SK-N-SH treated with all-trans-retinoic acid at 6 μM for 48 hours (cell line): ENCODE measurements at regions not wholly inside any gene's neighbourhood (a gene's known extent, or its start where the extent isn't known, plus 50 kb on each side); places are given as distances from the start of the nearest gene placed in this dataset.
"Not testable (repeated sequence)": the region's sequence is repeated elsewhere in the genome, so short reads cannot be mapped to it uniquely, and the experiment has no call there.

Experiments
- ATAC-seq: fragments of 200-7000 bp; cut with Tn5 transposase; 3 replicates; pipeline ENCODE4 v1.9.1; 2020; ENCODE audit warnings: mild to moderate bottlenecking, moderate library complexity
- ARNTL ChIP-seq: fragments of 450-650 bp; formaldehyde crosslinking; IDR thresholded peaks from 2 replicates; pipeline ENCODE4 v1.5.0; 2020; ENCODE audit warnings: low read depth, mild to moderate bottlenecking, moderate library complexity, borderline replicate concordance
- BACH2 ChIP-seq: fragments of 250-450 bp; sonication (Bioruptor Pico); IDR thresholded peaks from 2 replicates; pipeline ENCODE4 v1.9.0; 2021; ENCODE audit warnings: mild to moderate bottlenecking, borderline replicate concordance
- CREB5 ChIP-seq: fragments of 250-450 bp; sonication (Bioruptor Pico); IDR thresholded peaks from 2 replicates; pipeline ENCODE4 v1.5.1; 2020; ENCODE audit warnings: low read depth, mild to moderate bottlenecking, moderate library complexity
- CSDC2 ChIP-seq: fragments of 250-450 bp; sonication (Bioruptor Pico); IDR thresholded peaks from 2 replicates; pipeline ENCODE4 v1.5.0; 2020; ENCODE audit warnings: mild to moderate bottlenecking, moderate library complexity
- CSRNP3 ChIP-seq: fragments of 250-450 bp; sonication (Bioruptor Pico); IDR thresholded peaks from 2 replicates; pipeline ENCODE4 v1.5.1; 2021; ENCODE audit warnings: mild to moderate bottlenecking, moderate library complexity
- ESRRG ChIP-seq: fragments of 250-450 bp; sonication (Bioruptor Pico); IDR thresholded peaks from 2 replicates; pipeline ENCODE4 v1.6.1; 2021; ENCODE audit warnings: mild to moderate bottlenecking
- GLIS3 ChIP-seq: fragments of 250-450 bp; sonication (Bioruptor Pico); IDR thresholded peaks from 2 replicates; pipeline ENCODE4 v1.5.0; 2020; ENCODE audit warnings: mild to moderate bottlenecking, moderate library complexity
- ISL1 ChIP-seq: fragments of 250-450 bp; sonication (Bioruptor Pico); IDR thresholded peaks from 2 replicates; pipeline ENCODE4 v2.1.2; 2022; ENCODE audit warnings: mild to moderate bottlenecking, moderate library complexity
- OSR1 ChIP-seq: fragments of 250-450 bp; sonication (Bioruptor Pico); IDR thresholded peaks from 2 replicates; pipeline ENCODE4 v1.8.0; 2022; ENCODE audit warnings: moderate library complexity, mild to moderate bottlenecking, inconsistent platforms
- PATZ1 ChIP-seq: fragments of 250-450 bp; sonication (Bioruptor Pico); IDR thresholded peaks from 2 replicates; pipeline ENCODE4 v1.8.0; 2020; ENCODE audit warnings: mild to moderate bottlenecking, moderate library complexity, borderline replicate concordance
- POU6F1 ChIP-seq: fragments of 250-450 bp; sonication (Bioruptor Pico); IDR thresholded peaks from 2 replicates; pipeline ENCODE4 v1.8.0; 2021; ENCODE audit warnings: low read depth, mild to moderate bottlenecking, moderate library complexity, borderline replicate concordance
- PPARA ChIP-seq: fragments of 250-450 bp; sonication (Bioruptor Pico); IDR thresholded peaks from 2 replicates; pipeline ENCODE4 v1.5.0; 2020; ENCODE audit warnings: mild to moderate bottlenecking, borderline replicate concordance
- RARB ChIP-seq: fragments of 250-450 bp; sonication (Bioruptor Pico); IDR thresholded peaks from 2 replicates; pipeline ENCODE4 v1.8.0; 2021; ENCODE audit warnings: mild to moderate bottlenecking, moderate library complexity
- SNAI2 ChIP-seq: fragments of 250-450 bp; sonication (Bioruptor Pico); IDR thresholded peaks from 2 replicates; pipeline ENCODE4 v1.5.0; 2020; ENCODE audit warnings: mild to moderate bottlenecking, moderate library complexity
- TCF4 ChIP-seq: fragments of 250-450 bp; sonication (Bioruptor Pico); IDR thresholded peaks from 2 replicates; pipeline ENCODE4 v1.8.0; 2021; ENCODE audit warnings: mild to moderate bottlenecking, moderate library complexity, borderline replicate concordance
- TOX ChIP-seq: fragments of 250-450 bp; sonication (Bioruptor Pico); IDR thresholded peaks from 2 replicates; pipeline ENCODE4 v1.8.0; 2021; ENCODE audit warnings: mild to moderate bottlenecking, moderate library complexity, borderline replicate concordance
- ZC3H10 ChIP-seq: fragments of 250-450 bp; sonication (Bioruptor Pico); IDR thresholded peaks from 2 replicates; pipeline ENCODE4 v1.5.1; 2021; ENCODE audit warnings: mild to moderate bottlenecking, moderate library complexity
- ZFP3 ChIP-seq: fragments of 250-450 bp; sonication (Bioruptor Pico); IDR thresholded peaks from 2 replicates; pipeline ENCODE4 v1.5.0; 2020; ENCODE audit warnings: mild to moderate bottlenecking, moderate library complexity
- ZFP30 ChIP-seq: fragments of 450-650 bp; formaldehyde crosslinking; IDR thresholded peaks from 2 replicates; pipeline ENCODE4 v1.5.0; 2022; ENCODE audit warnings: mild to moderate bottlenecking, moderate library complexity
- ZNF565 ChIP-seq: fragments of 450-650 bp; formaldehyde crosslinking; conservative IDR thresholded peaks from 2 replicates; pipeline ENCODE4 v1.5.0; 2020; ENCODE audit warnings: low read depth, mild to moderate bottlenecking, moderate library complexity
- ZNF70 ChIP-seq: fragments of 450-650 bp; formaldehyde crosslinking; IDR thresholded peaks from 2 replicates; pipeline ENCODE4 v1.5.0; 2020; ENCODE audit warnings: mild to moderate bottlenecking, moderate library complexity
- ZNF8 ChIP-seq: fragments of 450-650 bp; formaldehyde crosslinking; IDR thresholded peaks from 2 replicates; pipeline ENCODE4 v1.5.0; 2020; ENCODE audit warnings: mild to moderate bottlenecking, moderate library complexity

GRCh38 chr10:35263827-35264226 lies 72.5 kb upstream of the CCNY start:
- ATAC-seq, result not testable (repeated sequence)

GRCh38 chr10:35264636-35265035 lies 71.7 kb upstream of the CCNY start:
- ATAC-seq, result not testable (repeated sequence)

- TF ChIP-seq BACH2 (no peak), TOX (CRISPR knock-in tag) (no peak), CSRNP3 (no peak), SNAI2 (CRISPR knock-in tag) (no peak), ESRRG (CRISPR knock-in tag) (no peak), TCF4 (CRISPR knock-in tag) (no peak), ZFP30 (CRISPR knock-in tag) (no peak), CREB5 (CRISPR knock-in tag) (no peak), ZC3H10 (CRISPR knock-in tag) (no peak), ZNF70 (CRISPR knock-in tag) (no peak), ZNF8 (CRISPR knock-in tag) (no peak), RARB (no peak), CSDC2 (CRISPR knock-in tag) (no peak), ISL1 (no peak), ZFP3 (CRISPR knock-in tag) (no peak), PPARA (CRISPR knock-in tag) (no peak), OSR1 (CRISPR knock-in tag) (no peak), ZNF565 (no peak), ARNTL (CRISPR knock-in tag) (no peak), POU6F1 (CRISPR knock-in tag) (no peak)
- ATAC-seq, result no peak
These were observed 70.9 kb upstream of the CCNY start for GRCh38 chr10:35265435-35265834.

GRCh38 chr10:35268323-35268722 lies 68.0 kb upstream of the CCNY start:
- ATAC-seq, result no peak
- TF ChIP-seq POU6F1 (CRISPR knock-in tag) (no peak), CREB5 (CRISPR knock-in tag) (no peak), TOX (CRISPR knock-in tag) (no peak), GLIS3 (CRISPR knock-in tag) (no peak), ZFP30 (CRISPR knock-in tag) (no peak), CSDC2 (CRISPR knock-in tag) (no peak), TCF4 (CRISPR knock-in tag) (no peak), OSR1 (CRISPR knock-in tag) (no peak), PATZ1 (CRISPR knock-in tag) (no peak), CSRNP3 (no peak)
- TF ChIP-seq, all 23 proteins: peak for 0
